A673 (cell line): ENCODE measurements at regions not wholly inside any gene's neighbourhood (a gene's known extent, or its start where the extent isn't known, plus 50 kb on each side); places are given as distances from the start of the nearest gene placed in this dataset.

Source experiments
- BruUV-seq: library from RNA; stranded (reverse); fragments of 400-500 nt; replicated peaks from 2 replicates; lab custom pipeline; 2021; lab: Mats Ljungman, UMichigan
- CTCF ChIA-PET: fragments of 300-600 bp; sonication (Branson Sonifier 250); formaldehyde crosslinking; loops from one replicate; lab custom pipeline; 2022; ENCODE audit warnings: antibody characterized with exemption; lab: Charles Lee
- POLR2A ChIA-PET: fragments of 300-600 bp; sonication (Branson Sonifier 250); formaldehyde crosslinking; loops from one replicate; lab custom pipeline; 2022; ENCODE audit warnings: antibody characterized with exemption; ENCODE audit not compliant: low non-redundant PET; lab: Charles Lee
- DNase-seq: peaks from one replicate; pipeline ENCODE4 v3.0.0-alpha.2; 2015; ENCODE audit warnings: low spot score
- H3K27ac ChIP-seq: fragments of 200-600 bp; sonication (generic); 2 replicates; pipeline ENCODE4 v1.5.1; 2016; ENCODE audit warnings: mixed run types, low read depth, mild to moderate bottlenecking, mixed read lengths, antibody characterized with exemption, low read length; ENCODE audit not compliant: poor library complexity, severe bottlenecking
- H3K27me3 ChIP-seq: fragments of 200-600 bp; sonication (generic); replicated peaks from 2 replicates; pipeline ENCODE4 v1.6.1; 2017; ENCODE audit warnings: mixed run types, low read depth, mild to moderate bottlenecking, mixed read lengths, antibody characterized with exemption, low read length; ENCODE audit not compliant: insufficient read depth, poor library complexity
- H3K36me3 ChIP-seq: fragments of 200-600 bp; sonication (generic); 2 replicates; pipeline ENCODE4 v1.6.1; 2016; ENCODE audit warnings: mixed run types, mild to moderate bottlenecking, mixed read lengths, antibody characterized with exemption, low read length; ENCODE audit not compliant: insufficient read depth, poor library complexity, severe bottlenecking
- H3K4me1 ChIP-seq: fragments of 200-600 bp; sonication (generic); 2 replicates; pipeline ENCODE4 v1.6.1; 2017; ENCODE audit warnings: mixed run types, mild to moderate bottlenecking, mixed read lengths, antibody characterized with exemption, low read length; ENCODE audit not compliant: insufficient read depth, poor library complexity, severe bottlenecking
- H3K4me3 ChIP-seq: fragments of 200-600 bp; sonication (generic); 2 replicates; pipeline ENCODE4 v1.5.1; 2016; ENCODE audit warnings: low read depth, mixed run types, mild to moderate bottlenecking, mixed read lengths, low read length; ENCODE audit not compliant: poor library complexity, severe bottlenecking
- H3K9me3 ChIP-seq: fragments of 200-600 bp; sonication (generic); 2 replicates; pipeline ENCODE4 v1.6.1; 2016; ENCODE audit warnings: mixed run types, low read depth, mild to moderate bottlenecking, mixed read lengths, antibody characterized with exemption, low read length; ENCODE audit not compliant: poor library complexity, severe bottlenecking
- CTCF ChIP-seq: fragments of 300-800, 200-600 bp; sonication (generic); conservative IDR thresholded peaks from 2 replicates; pipeline ENCODE4 v1.5.1; 2017; ENCODE audit warnings: low read depth, mild to moderate bottlenecking, antibody characterized with exemption, low read length, moderate library complexity, mixed read lengths
- EZH2 ChIP-seq: fragments of 200-600 bp; sonication (generic); IDR thresholded peaks from 2 replicates; pipeline ENCODE4 v1.6.1; 2017; ENCODE audit warnings: borderline replicate concordance, low read depth, mild to moderate bottlenecking, mixed read lengths, antibody characterized with exemption, low read length; ENCODE audit not compliant: poor library complexity, severe bottlenecking
- intact Hi-C: fragments of 100-400 bp; cut with micrococcal nuclease; formaldehyde crosslinking; loops from one replicate; pipeline ENCODE4 v1.10.0; 2022; ENCODE audit not compliant: unreplicated experiment

DNA sequence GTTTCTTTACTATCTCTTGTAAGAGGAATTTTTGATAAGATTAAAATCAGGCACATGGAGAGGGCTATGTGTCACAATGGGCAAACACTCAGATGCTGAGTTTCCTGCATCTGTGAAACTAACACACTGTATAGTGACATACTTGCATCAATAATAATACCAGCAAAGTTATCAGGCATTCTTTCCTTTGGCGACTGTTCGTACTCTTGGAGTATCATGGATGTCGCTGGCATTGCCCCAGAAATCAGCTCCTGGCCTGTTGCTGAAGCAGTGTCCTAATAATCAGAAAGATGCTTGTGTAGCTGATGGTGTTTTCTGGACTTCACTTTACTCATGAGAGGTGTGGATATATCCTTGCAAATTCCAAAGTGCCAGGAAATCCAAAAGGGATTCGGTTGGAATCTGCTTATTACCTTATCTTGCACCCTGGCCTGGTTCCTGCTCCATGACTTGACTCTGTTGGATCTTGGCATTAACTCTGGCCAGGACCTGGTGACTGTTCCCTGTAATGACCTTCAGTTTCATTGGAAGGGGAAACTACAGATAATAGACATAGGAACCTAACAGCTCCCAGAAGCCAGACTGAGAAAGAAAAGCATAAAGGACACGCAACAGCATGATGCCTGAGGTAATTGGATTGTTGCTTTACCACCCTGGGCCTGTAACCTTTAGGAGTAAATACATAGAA, 762.5 kb upstream of the GRIA3 start:
- CTCF ChIA-PET, result no interaction called here
- Histone ChIP-seq H3K36me3 (no peaks in the 10 kb centered on the region), H3K27me3 (no peaks in the 10 kb centered on the region), H3K9me3 (no peaks in the 10 kb centered on the region), H3K4me1 (no peaks in the 10 kb centered on the region), H3K27ac (no peak overlapping the region), H3K4me3 (no peak overlapping the region)
- POLR2A ChIA-PET, result no interaction called here
- TF ChIP-seq EZH2 (no peak), CTCF (no peak)
- no TSS peak for BruUV-seq
- intact Hi-C loops, result no loop called here
- DNase-seq, result no peak

DNA sequence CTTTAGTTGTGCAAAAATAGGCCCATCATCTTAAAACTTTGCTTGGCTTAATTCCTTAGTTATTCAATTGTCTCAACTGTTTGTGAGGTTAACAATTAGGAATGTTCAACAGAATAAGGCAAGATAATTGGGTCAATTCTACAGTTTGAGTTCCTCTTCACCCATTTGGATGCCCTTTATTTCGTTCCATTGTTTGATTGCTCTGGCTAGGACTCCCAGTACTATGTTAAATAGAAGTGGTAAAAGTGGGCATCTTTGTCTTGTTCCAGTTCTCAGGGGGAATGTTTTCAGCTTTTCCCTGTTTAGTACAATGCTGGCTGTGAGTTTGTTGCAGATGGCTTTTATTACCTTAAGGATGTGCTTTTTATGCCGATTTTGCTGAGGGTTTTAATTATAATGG, 761.5 kb upstream of the GRIA3 start:
- ChIA-PET POLR2A (no interaction called here), CTCF (no interaction called here)
- Histone ChIP-seq H3K36me3 (no peaks in the 10 kb centered on the region), H3K4me1 (no peaks in the 10 kb centered on the region), H3K9me3 (no peaks in the 10 kb centered on the region), H3K27ac (no peak overlapping the region), H3K27me3 (no peaks in the 10 kb centered on the region), H3K4me3 (no peak overlapping the region)
- intact Hi-C loops, result no loop called here
- DNase-seq, result no peak
- BruUV-seq, result no TSS peak
- no peak for TF ChIP-seq CTCF
- no peak for TF ChIP-seq EZH2

GRCh38 chrX:122434942-122435341, 749.1 kb upstream of the GRIA3 start:
- Histone ChIP-seq H3K4me3 (no peak overlapping the region), H3K27ac (no peak overlapping the region), H3K4me1 (no peaks in the 10 kb centered on the region), H3K9me3 (peaks cover 4% of the 10 kb centered on the region), H3K36me3 (no peaks in the 10 kb centered on the region), H3K27me3 (no peaks in the 10 kb centered on the region)
- TF ChIP-seq CTCF (no peak), EZH2 (no peak)
- DNase-seq, result no peak
- no TSS peak for BruUV-seq
- POLR2A ChIA-PET, result no interaction called here
- CTCF ChIA-PET, result no interaction called here
- intact Hi-C loops, result no loop called here
